ENCODE measurements at regions not wholly inside any gene's neighbourhood (a gene's known extent, or its start where the extent isn't known, plus 50 kb on each side); places are given as distances from the start of the nearest gene placed in this dataset.

GRCh38 chr13:31053896-31054295 is 107.8 kb downstream of the HSPH1 start:
- intact Hi-C loops (cut with DNase I): loop anchor here (10.0 kb wide), 1 partner anchor 121 kb away; no protein-coding TSS in a partner anchor
- Histone ChIP-seq H3K27me3 (no peaks in the 10 kb centered on the region), H3K9me3 (no peaks in the 10 kb centered on the region), H3K9ac (ENCODE audit: low read depth in 2 of 2, low read length in 2 of 2) (no peak overlapping the region), H3K36me3 (no peaks in the 10 kb centered on the region), H3K4me3 (no peak overlapping the region), H3K4me1 (no peaks in the 10 kb centered on the region), H3K27ac (no peak overlapping the region)
- no peak for TF ChIP-seq CTCF (IDR thresholded peaks at IDR 0.05)
- DNase-seq: no peak

GRCh38 chr13:31053091-31053490 is 108.6 kb downstream of the HSPH1 start:
- no peak overlapping the region for H3K9ac ChIP-seq (ENCODE audit: low read depth in 2 of 2, low read length in 2 of 2)
- no peak for TF ChIP-seq CTCF (IDR thresholded peaks at IDR 0.05)
- intact Hi-C loops (cut with DNase I): loop anchor here (10.0 kb wide), 1 partner anchor 122 kb away; no protein-coding TSS in a partner anchor

GRCh38 chr13:31052478-31052877 is 109.2 kb downstream of the HSPH1 start:
- Histone ChIP-seq H3K27me3 (no peaks in the 10 kb centered on the region), H3K4me1 (no peaks in the 10 kb centered on the region), H3K4me3 (no peak overlapping the region), H3K9ac (ENCODE audit: low read depth in 2 of 2, low read length in 2 of 2) (no peak overlapping the region), H3K36me3 (no peaks in the 10 kb centered on the region), H3K9me3 (no peaks in the 10 kb centered on the region), H3K27ac (no peak overlapping the region)
- no peak for DNase-seq
- intact Hi-C loops (cut with DNase I): loop anchor here (10.0 kb wide), 1 partner anchor 122 kb away; no protein-coding TSS in a partner anchor
- no peak for TF ChIP-seq CTCF (IDR thresholded peaks at IDR 0.05)

More at GRCh38 chr13:31053091-31053490, 108.6 kb downstream of the HSPH1 start:
- H3K27me3 ChIP-seq: no peaks in the 10 kb centered on the region
- no peak overlapping the region for H3K27ac ChIP-seq
- H3K9me3 ChIP-seq: no peaks in the 10 kb centered on the region
- no peak overlapping the region for H3K4me3 ChIP-seq
- DNase-seq: no peak
- H3K4me1 ChIP-seq: no peaks in the 10 kb centered on the region
- no peaks in the 10 kb centered on the region for H3K36me3 ChIP-seq

GRCh38 chr13:31051999-31052398 is 109.7 kb downstream of the HSPH1 start:
- H3K36me3 ChIP-seq: no peaks in the 10 kb centered on the region
- no peaks in the 10 kb centered on the region for H3K9me3 ChIP-seq
- H3K4me1 ChIP-seq: no peaks in the 10 kb centered on the region
- H3K27me3 ChIP-seq: no peaks in the 10 kb centered on the region
- intact Hi-C loops (cut with DNase I): loop anchor here (10.0 kb wide), 1 partner anchor 123 kb away; no protein-coding TSS in a partner anchor
- no peak for TF ChIP-seq CTCF (IDR thresholded peaks at IDR 0.05)
- no peak overlapping the region for H3K27ac ChIP-seq
- DNase-seq: no peak
- no peak overlapping the region for H3K4me3 ChIP-seq
- no peak overlapping the region for H3K9ac ChIP-seq (ENCODE audit: low read depth in 2 of 2, low read length in 2 of 2)

GRCh38 chr13:31050486-31051400 is 111.0 kb downstream of the HSPH1 start:
- H3K27ac ChIP-seq: no peak overlapping the region
- H3K9ac ChIP-seq (ENCODE audit: low read depth in 2 of 2, low read length in 2 of 2): no peak overlapping the region
- H3K27me3 ChIP-seq: no peaks in the 10 kb centered on the region
- TF ChIP-seq CTCF (IDR thresholded peaks at IDR 0.05): no peak
- intact Hi-C loops (cut with DNase I): loop anchor here (10.0 kb wide), 1 partner anchor 124 kb away; no protein-coding TSS in a partner anchor
- DNase-seq: no peak
- H3K4me1 ChIP-seq: peaks cover 8% of the 10 kb centered on the region
- H3K36me3 ChIP-seq: no peaks in the 10 kb centered on the region
- no peak overlapping the region for H3K4me3 ChIP-seq
- H3K9me3 ChIP-seq: no peaks in the 10 kb centered on the region
